ENCODE measurements at regions not wholly inside any gene's neighbourhood (a gene's known extent, or its start where the extent isn't known, plus 50 kb on each side); places are given as distances from the start of the nearest gene placed in this dataset.

DNA sequence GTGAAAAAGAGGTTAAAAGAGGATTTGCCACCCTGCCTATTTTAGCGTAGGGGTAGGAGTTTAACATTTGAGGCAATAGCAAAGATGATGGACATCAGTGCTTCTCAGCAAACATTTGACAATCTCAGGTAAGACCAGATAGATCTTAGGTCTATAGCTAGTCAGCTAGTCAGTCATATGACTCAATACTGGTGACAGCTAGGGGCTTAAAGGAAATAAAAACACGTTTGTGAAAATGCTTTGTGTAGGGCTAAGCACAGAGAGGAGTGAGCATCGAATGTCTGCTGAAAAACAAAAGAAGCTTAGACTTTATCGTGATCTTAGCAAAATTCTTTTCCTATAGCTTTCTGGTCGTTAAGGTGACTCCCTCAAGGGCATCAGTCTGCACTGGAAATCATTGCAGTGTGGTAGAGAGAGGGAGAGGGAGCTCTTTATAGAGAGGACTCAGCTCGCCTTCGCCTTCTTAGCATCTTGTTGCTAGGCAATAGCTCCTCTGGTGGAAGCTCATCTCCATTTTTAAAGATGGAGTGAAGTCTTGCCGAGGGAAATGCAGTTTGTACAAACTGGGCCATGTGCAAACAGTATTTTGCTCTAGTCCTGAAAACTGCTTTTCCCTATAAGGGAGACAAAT, 62.8 kb upstream of the SLC38A11 start:
- Histone ChIP-seq H3K27ac (no peak overlapping the region), H3K4me3 (no peak overlapping the region), H3K27me3 (peaks cover 7% of the 10 kb centered on the region), H3K36me3 (no peaks in the 10 kb centered on the region), H3K4me1 (no peaks in the 10 kb centered on the region), H3K9me3 (no peaks in the 10 kb centered on the region)
- 47 to 52% methylated on average over 8 of the region's 8 CpGs for WGBS, 2 donors (ENCODE audit: low coverage in 1 of 2)
- TF ChIP-seq POLR2AphosphoS5 (IDR thresholded peaks at IDR 0.05) (no peak), POLR2A (IDR thresholded peaks at IDR 0.05) (no peak)
- TF ChIP-seq, protein P1, sequence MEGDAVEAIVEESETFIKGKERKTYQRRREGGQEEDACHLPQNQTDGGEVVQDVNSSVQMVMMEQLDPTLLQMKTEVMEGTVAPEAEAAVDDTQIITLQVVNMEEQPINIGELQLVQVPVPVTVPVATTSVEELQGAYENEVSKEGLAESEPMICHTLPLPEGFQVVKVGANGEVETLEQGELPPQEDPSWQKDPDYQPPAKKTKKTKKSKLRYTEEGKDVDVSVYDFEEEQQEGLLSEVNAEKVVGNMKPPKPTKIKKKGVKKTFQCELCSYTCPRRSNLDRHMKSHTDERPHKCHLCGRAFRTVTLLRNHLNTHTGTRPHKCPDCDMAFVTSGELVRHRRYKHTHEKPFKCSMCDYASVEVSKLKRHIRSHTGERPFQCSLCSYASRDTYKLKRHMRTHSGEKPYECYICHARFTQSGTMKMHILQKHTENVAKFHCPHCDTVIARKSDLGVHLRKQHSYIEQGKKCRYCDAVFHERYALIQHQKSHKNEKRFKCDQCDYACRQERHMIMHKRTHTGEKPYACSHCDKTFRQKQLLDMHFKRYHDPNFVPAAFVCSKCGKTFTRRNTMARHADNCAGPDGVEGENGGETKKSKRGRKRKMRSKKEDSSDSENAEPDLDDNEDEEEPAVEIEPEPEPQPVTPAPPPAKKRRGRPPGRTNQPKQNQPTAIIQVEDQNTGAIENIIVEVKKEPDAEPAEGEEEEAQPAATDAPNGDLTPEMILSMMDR (IDR thresholded peaks at IDR 0.05), result no peak
- no peak for DNase-seq
- in situ Hi-C loops (cut with MboI; ENCODE audit: low pct_ligation_motif_present in 1 of 4, low pct_unique_long_range_greater_than_20kb in 1 of 4, low sequenced_read_pairs in 3 of 4) (loop anchor here in 2 of 4 donors (25.0 kb wide), 1 partner anchor 194 kb away; the partner anchor contains the start of gene SCN3A (in 2 of the 2)), intact Hi-C loops (cut with DNase I; ENCODE audit: low total_unique reads) (no loop called here)

DNA sequence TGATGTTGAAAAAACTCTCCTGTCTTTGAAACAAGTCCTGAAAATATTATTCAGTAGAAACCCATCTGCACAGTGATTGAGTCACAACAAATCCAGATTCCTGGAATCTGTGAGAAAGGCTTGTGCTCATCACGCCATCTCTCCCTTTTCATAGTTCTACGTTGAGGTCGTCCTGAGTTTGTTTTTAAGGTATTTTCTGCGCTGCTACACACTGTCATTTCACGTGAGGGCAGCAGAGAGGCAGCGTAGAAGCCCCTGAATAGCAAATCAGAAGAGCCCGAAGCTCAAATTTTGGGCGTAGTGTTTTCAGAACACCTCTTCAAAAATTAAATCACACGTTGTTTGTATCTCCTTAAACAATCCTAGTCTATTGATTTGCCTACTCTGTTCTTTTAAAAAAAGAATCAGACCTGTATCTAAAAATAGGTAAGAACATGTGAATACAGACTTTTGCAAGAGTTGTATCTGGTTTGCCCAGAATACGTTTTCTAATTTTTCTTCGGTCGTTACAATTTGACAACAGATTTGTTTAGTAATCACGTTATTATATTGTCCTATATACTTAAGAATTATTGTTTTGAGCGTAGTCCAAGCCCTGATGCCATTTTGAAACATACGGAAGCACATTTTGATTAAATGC, 61.6 kb upstream of the SLC38A11 start:
- WGBS, 2 donors (ENCODE audit: low coverage in 1 of 2), result 26 to 30% methylated on average over 13 to 15 of the region's 15 CpGs
- in situ Hi-C loops (cut with MboI; ENCODE audit: low pct_ligation_motif_present in 1 of 4, low pct_unique_long_range_greater_than_20kb in 1 of 4, low sequenced_read_pairs in 3 of 4) (loop anchor here in 2 of 4 donors (25.0 kb wide), 1 partner anchor 195 kb away; the partner anchor contains the start of gene SCN3A (in 2 of the 2)), intact Hi-C loops (cut with DNase I; ENCODE audit: low total_unique reads) (no loop called here)
- H3K9me3 ChIP-seq, result no peaks in the 10 kb centered on the region
- no peaks in the 10 kb centered on the region for H3K36me3 ChIP-seq
- no peak for DNase-seq
- H3K4me1 ChIP-seq, result no peaks in the 10 kb centered on the region
- H3K4me3 ChIP-seq, result no peak overlapping the region
- no peak for TF ChIP-seq POLR2A (IDR thresholded peaks at IDR 0.05)
- no peak for TF ChIP-seq POLR2AphosphoS5 (IDR thresholded peaks at IDR 0.05)
- no peak for TF ChIP-seq EP300 (IDR thresholded peaks at IDR 0.05; ENCODE audit: low read depth)
- TF ChIP-seq, protein P1 (IDR thresholded peaks at IDR 0.05), result peak in 4 of 5 experiments; percentile 22 to 34 (median 24)
- peaks cover 7% of the 10 kb centered on the region for H3K27me3 ChIP-seq
- H3K27ac ChIP-seq, result no peak overlapping the region

DNA sequence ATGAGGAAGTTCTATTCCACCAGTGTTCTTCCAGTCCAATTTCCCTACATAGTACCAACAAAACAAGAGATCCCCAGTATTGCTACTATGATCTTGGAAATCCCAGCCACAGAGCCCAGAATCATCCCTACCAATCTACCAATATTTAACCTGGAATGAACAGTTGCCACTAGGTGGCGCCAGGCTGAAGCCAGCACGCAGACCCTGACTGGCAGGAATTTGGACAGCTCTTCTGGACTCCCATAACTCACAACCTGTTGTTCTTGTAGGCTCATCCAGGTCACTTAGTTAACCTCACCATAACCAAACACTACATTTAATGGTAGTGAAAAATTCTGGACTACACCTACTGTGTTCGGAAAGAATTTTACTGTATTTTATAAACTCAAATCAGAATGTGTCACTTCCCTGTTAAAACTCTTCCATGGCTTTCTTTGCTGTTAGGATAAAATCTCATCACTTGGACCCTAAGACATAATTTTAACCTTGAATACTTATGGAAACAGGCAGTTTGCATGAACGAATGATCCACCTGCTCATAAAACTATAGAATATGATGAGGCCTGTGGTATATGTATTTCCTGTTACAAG, 59.8 kb upstream of the SLC38A11 start:
- in situ Hi-C loops (cut with MboI; ENCODE audit: low pct_ligation_motif_present in 1 of 4, low pct_unique_long_range_greater_than_20kb in 1 of 4, low sequenced_read_pairs in 3 of 4), result loop anchor here in 2 of 4 donors (25.0 kb wide), 1 partner anchor 197 kb away; the partner anchor contains the start of gene SCN3A (in 2 of the 2)
- H3K4me1 ChIP-seq, result no peaks in the 10 kb centered on the region
- H3K36me3 ChIP-seq, result no peaks in the 10 kb centered on the region
- 28 to 29% methylated on average over 4 of the region's 4 CpGs for WGBS, 2 donors (ENCODE audit: low coverage in 1 of 2)
- peak; percentile 65 for DNase-seq
- peaks cover 7% of the 10 kb centered on the region for H3K27me3 ChIP-seq
- intact Hi-C loops (cut with DNase I; ENCODE audit: low total_unique reads), result no loop called here
- TF ChIP-seq, protein P1 (IDR thresholded peaks at IDR 0.05), result peak; percentile 43 to 81 (median 75)
- TF ChIP-seq EP300 (IDR thresholded peaks at IDR 0.05; ENCODE audit: low read depth) (no peak), POLR2A (IDR thresholded peaks at IDR 0.05) (no peak)
- no peak overlapping the region for H3K27ac ChIP-seq
- no peaks in the 10 kb centered on the region for H3K9me3 ChIP-seq
- no peak overlapping the region for H3K4me3 ChIP-seq

DNA sequence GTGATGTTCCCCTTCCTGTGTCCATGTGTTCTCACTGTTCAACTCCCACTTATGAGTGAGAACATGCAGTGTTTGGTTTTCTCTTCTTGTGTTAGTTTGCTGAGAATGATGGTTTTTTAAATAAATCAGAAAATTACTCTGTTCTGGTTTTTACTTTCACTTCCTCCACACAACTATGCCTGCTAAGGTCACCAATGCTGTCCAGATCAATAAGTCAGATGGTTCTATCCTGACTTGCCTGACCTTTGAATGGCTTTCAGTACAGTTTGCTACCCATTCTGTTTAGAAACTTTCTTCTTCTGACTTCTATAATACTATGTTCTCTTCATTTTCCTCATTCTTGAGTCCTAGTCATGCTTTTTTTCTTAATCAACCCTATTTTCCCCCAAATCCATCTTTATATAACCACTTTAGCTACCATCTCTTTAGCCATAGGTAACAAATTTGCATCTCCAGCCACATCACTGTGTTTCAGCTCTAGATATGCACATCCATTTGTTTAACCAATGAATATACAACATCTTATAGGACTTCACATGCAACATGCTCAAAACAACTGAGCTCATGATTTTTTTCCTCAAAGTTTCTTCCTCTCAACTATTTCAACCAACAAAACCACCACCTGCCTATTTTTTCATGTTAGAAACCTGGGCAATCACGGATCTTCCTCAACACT, 58.8 kb upstream of the SLC38A11 start:
- peaks cover 7% of the 10 kb centered on the region for H3K27me3 ChIP-seq
- H3K4me3 ChIP-seq, result no peak overlapping the region
- intact Hi-C loops (cut with DNase I; ENCODE audit: low total_unique reads), result no loop called here
- H3K27ac ChIP-seq, result no peak overlapping the region
- in situ Hi-C loops (cut with MboI; ENCODE audit: low pct_ligation_motif_present in 1 of 4, low pct_unique_long_range_greater_than_20kb in 1 of 4, low sequenced_read_pairs in 3 of 4), result loop anchor here in 2 of 4 donors (25.0 kb wide), 1 partner anchor 198 kb away; the partner anchor contains the start of gene SCN3A (in 2 of the 2)
- H3K36me3 ChIP-seq, result no peaks in the 10 kb centered on the region
- no peak for TF ChIP-seq POLR2AphosphoS5 (IDR thresholded peaks at IDR 0.05)
- TF ChIP-seq, protein P1 (IDR thresholded peaks at IDR 0.05), result no peak
- no peak for TF ChIP-seq POLR2A (IDR thresholded peaks at IDR 0.05)
- TF ChIP-seq EP300 (IDR thresholded peaks at IDR 0.05; ENCODE audit: low read depth), result no peak
- no peaks in the 10 kb centered on the region for H3K9me3 ChIP-seq
- no peaks in the 10 kb centered on the region for H3K4me1 ChIP-seq
- WGBS, 2 donors (ENCODE audit: low coverage in 1 of 2), result 75 to 94% methylated on average over 1 of the region's 1 CpG
- DNase-seq, result no peak
